ENCODE measurements at regions not wholly inside any gene's neighbourhood (a gene's known extent, or its start where the extent isn't known, plus 50 kb on each side); places are given as distances from the start of the nearest gene placed in this dataset.
"Not testable (repeated sequence)": the region's sequence is repeated elsewhere in the genome, so short reads cannot be mapped to it uniquely, and the experiment has no call there.

- DNase-seq (ENCODE audit: low read depth in 2 of 2), result no peak
Measured at GRCh38 chr4:67038228-67038566, 507.1 kb downstream of the CENPC start.

DNA sequence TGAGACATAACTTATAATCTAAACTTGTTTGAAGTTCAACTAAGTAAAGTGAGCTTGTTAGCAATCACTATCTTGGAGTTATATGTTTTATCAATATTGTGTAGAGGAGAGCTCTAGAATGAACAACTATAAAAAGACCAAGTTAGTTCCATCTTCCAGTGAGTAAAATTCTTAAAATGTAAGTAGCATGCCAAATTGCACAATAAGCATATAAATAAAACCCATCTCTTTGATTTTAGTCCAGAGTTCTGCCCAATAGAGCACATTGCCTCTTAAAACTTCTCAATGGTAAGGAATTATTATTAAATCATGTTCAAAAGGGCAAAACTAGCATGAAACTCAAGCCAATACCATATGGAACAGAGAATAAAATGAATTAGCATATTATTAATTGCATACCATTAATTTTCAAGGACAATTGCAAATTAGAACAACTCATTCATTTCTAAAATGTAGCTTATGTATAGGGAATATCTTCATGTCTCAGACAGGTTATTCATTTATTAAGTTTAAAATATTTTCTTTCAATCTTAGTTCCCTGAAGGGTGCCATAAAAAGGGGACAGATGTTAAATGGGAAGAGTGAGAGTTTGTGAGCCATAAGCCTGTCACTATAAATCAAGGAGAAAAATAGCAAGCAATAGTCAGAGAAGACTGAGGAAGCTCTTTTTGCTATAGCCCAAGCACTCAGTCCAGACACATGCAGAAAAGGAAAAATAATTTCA, 507.6 kb downstream of the CENPC start:
- DNase-seq (ENCODE audit: low read depth in 2 of 2), result no peak

DNA sequence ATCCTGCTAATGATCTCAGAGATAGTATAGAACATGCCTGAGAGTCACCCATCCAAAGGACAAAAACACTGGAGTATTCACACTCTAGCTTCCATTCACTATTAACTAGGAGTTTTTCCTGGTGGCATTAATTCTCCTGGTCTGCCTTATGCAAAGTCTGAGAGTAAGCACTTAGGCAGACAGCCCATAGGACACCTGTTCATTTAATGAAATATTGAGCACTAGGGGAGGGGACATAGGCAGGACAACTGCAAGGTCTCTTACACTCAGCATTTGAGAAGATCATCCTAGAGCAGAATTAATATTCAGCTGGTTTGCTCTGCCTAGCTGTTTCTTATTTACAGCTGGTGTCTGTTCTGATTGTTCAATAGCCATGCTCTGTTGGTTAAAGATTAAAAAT, 508.5 kb downstream of the CENPC start:
- DNase-seq (ENCODE audit: low read depth in 2 of 2), result no peak

DNA sequence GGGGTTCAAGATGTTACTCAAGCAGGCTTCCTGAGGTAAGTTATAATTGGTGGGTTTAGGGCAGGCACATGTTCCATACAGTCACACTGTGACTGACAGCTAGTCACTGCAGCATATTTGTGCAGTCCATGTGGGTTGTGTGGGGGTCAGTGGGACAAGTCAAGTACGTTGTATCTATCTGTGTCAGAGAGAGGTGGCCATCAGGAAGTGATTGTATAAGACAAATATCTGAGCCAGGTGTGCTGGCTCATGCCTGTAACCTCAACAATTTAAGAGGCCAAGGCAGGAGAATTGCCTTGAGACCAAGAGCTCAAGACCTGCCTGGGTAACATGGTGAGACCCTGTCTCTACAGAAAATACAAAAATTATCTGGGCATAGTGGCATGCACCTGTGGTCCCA, 509.3 kb downstream of the CENPC start:
- DNase-seq (ENCODE audit: low read depth in 2 of 2), result no peak

GRCh38 chr4:67035501-67035900, 509.8 kb downstream of the CENPC start:
- DNase-seq (ENCODE audit: low read depth in 2 of 2), result no peak

GRCh38 chr4:67030636-67031035, 514.7 kb downstream of the CENPC start:
- DNase-seq (ENCODE audit: low read depth in 2 of 2), result no peak

- DNase-seq (ENCODE audit: low read depth in 2 of 2), result no peak
Measured at GRCh38 chr4:67020438-67020797, 524.9 kb downstream of the CENPC start.

GRCh38 chr4:67019686-67020437, 525.4 kb downstream of the CENPC start:
- no peak for DNase-seq (ENCODE audit: low read depth in 2 of 2)

DNA sequence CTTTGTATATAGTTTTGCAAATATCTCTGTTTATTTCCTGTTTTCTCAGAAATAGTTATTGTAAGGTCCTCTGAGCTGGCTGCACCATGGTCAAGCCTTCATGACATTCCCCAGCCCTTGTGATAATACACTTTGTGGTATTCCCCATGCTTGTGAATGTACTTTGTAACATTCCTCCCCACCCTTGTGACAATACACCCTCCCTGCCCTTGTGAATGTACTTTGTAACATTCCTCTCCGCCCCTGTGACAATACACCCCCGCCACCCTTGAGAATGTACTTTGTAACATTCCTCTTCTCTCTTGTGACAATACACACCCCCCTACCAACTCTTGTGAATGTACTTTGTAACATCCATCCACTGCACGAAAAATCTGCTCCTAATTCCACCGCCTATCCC, 530.7 kb downstream of the CENPC start:
- no peak for DNase-seq (ENCODE audit: low read depth in 2 of 2)

GRCh38 chr4:67006791-67007190, 538.5 kb downstream of the CENPC start:
- DNase-seq (ENCODE audit: low read depth in 2 of 2), result no peak

- DNase-seq (ENCODE audit: low read depth in 2 of 2), result no peak
Measured at GRCh38 chr4:66991521-66991920, 553.8 kb downstream of the CENPC start.

GRCh38 chr4:66974665-66975064, 570.6 kb downstream of the CENPC start:
- DNase-seq (ENCODE audit: low read depth in 2 of 2), result no peak

- DNase-seq (ENCODE audit: low read depth in 2 of 2), result no peak
Measured at GRCh38 chr4:66972087-66972486, 573.2 kb downstream of the CENPC start.

- DNase-seq (ENCODE audit: low read depth in 2 of 2), result no peak
Measured at GRCh38 chr4:66964467-66964866, 580.8 kb downstream of the CENPC start.

GRCh38 chr4:66963084-66963483, 582.2 kb downstream of the CENPC start:
- no peak for DNase-seq (ENCODE audit: low read depth in 2 of 2)

GRCh38 chr4:66959207-66959606, 586.1 kb downstream of the CENPC start:
- DNase-seq (ENCODE audit: low read depth in 2 of 2), result no peak

GRCh38 chr4:66956852-66957251, 588.5 kb downstream of the CENPC start:
- DNase-seq (ENCODE audit: low read depth in 2 of 2), result no peak

DNA sequence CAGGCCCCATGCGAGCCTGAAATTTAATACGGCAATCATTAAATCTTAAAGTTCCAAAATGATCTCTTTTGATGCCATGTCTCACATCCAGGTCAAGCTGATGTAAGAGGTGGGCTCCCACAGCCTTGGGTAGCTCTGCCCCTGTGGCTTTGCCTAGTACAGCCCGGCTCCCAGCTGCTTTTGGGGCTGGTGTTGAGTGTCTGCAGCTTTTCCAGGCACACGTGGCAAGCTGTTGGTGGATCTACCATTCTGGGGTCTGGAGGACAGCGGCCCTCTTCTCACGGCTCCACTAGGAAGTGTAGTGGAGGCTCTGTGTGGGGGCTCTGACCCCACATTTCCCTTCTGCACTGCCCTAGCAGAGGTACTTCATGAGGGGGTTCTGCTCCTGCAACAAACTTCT, 588.9 kb downstream of the CENPC start:
- no peak for DNase-seq (ENCODE audit: low read depth in 2 of 2)

- no peak for DNase-seq (ENCODE audit: low read depth in 2 of 2)
Measured at GRCh38 chr4:66955784-66956183, 589.5 kb downstream of the CENPC start.

- DNase-seq (ENCODE audit: low read depth in 2 of 2), result no peak
Measured at GRCh38 chr4:66949419-66949818, 595.9 kb downstream of the CENPC start.

DNA sequence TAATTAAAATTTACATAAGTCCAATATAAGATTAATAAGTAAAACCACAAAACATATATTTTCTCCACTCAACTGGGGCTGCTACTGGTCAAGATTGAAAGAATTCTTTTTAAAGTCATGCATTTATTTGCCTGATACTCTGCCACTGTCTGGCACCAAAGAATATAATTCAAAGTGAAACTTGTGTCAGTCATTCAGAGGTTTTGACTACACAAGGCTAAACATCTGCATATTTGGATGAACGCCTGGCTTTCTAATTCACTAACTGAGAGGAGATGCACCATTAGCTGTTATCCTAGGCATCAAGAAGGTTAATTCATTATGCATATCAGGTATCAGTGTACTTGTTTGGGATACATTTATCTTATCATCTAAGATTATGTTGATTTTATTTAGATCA, 598.5 kb downstream of the CENPC start:
- no peak for DNase-seq (ENCODE audit: low read depth in 2 of 2)

GRCh38 chr4:66943112-66943511, 602.2 kb downstream of the CENPC start:
- DNase-seq (ENCODE audit: low read depth in 2 of 2), result no peak

GRCh38 chr4:66931981-66932380, 613.3 kb downstream of the CENPC start:
- not testable (repeated sequence) for DNase-seq (ENCODE audit: low read depth in 2 of 2)

DNA sequence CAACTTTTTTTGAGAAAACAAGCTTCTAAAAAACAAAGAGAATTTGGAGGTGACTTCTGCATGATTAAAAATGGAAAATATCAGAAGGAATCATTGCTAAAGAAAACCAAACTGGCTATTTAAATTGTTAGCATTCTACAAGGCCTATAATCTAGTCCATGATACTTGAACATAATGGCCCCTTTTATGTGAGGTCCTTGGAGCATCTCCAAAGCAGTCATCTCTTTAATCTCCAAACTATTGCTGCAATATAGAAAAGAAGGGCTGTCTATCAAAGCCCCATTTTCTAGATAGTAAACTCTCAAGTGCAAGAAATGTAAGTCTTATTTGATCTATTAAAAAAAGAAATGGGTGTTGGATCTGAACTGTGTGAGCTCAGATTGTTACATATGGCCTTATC, 615.1 kb downstream of the CENPC start:
- no peak for DNase-seq (ENCODE audit: low read depth in 2 of 2)

Data from activated CD8-positive, alpha-beta memory T cell treated with anti-CD3 and anti-CD28 coated beads for 4 hours (primary cell).